H9 (cell line): ENCODE measurements at regions not wholly inside any gene's neighbourhood (a gene's known extent, or its start where the extent isn't known, plus 50 kb on each side); places are given as distances from the start of the nearest gene placed in this dataset.

ENCODE experiments used
- DNase-seq: peaks from one replicate; pipeline ENCODE4 v3.0.0-alpha.2; 2017
- H2AFZ ChIP-seq: one replicate; pipeline ENCODE4 v1.6.1; 2013; ENCODE audit warnings: mild to moderate bottlenecking, low read length, control low read depth, moderate library complexity
- H2AK5ac ChIP-seq: 2 replicates; pipeline ENCODE4 v1.6.1; 2013; ENCODE audit warnings: low read length, control low read depth, mixed read lengths; ENCODE audit not compliant: insufficient read length
- H2BK120ac ChIP-seq: one replicate; pipeline ENCODE4 v1.6.1; 2013; ENCODE audit warnings: low read depth, mild to moderate bottlenecking, low read length, control low read depth, inconsistent platforms; ENCODE audit not compliant: poor library complexity, severe bottlenecking
- H2BK12ac ChIP-seq: 2 replicates; pipeline ENCODE4 v1.6.1; 2013; ENCODE audit warnings: low read length, control low read depth, mixed read lengths, low read depth; ENCODE audit not compliant: insufficient read length
- H2BK15ac ChIP-seq: 2 replicates; pipeline ENCODE4 v1.6.1; 2013; ENCODE audit warnings: low read depth, low read length, control low read depth
- H2BK20ac ChIP-seq: one replicate; pipeline ENCODE4 v1.6.1; 2013; ENCODE audit warnings: low read depth, mild to moderate bottlenecking, low read length, control low read depth, inconsistent platforms; ENCODE audit not compliant: poor library complexity, severe bottlenecking
- H2BK5ac ChIP-seq: 2 replicates; pipeline ENCODE4 v1.6.1; 2013; ENCODE audit warnings: low read length, control low read depth, mixed read lengths; ENCODE audit not compliant: insufficient read length
- H3K14ac ChIP-seq: 2 replicates; pipeline ENCODE4 v1.6.1; 2013; ENCODE audit warnings: low read length, control low read depth; ENCODE audit not compliant: insufficient read depth
- H3K18ac ChIP-seq: 2 replicates; pipeline ENCODE4 v1.6.1; 2013; ENCODE audit warnings: low read depth, mild to moderate bottlenecking, mixed read lengths, low read length, control low read depth; ENCODE audit not compliant: insufficient read length
- H3K23ac ChIP-seq: 2 replicates; pipeline ENCODE4 v1.6.1; 2013; ENCODE audit warnings: low read length, control low read depth, mixed read lengths, low read depth; ENCODE audit not compliant: insufficient read length
- H3K23me2 ChIP-seq: 2 replicates; pipeline ENCODE4 v1.6.1; 2013; ENCODE audit warnings: low read depth, mild to moderate bottlenecking, mixed read lengths, low read length, control low read depth; ENCODE audit not compliant: insufficient read length, poor library complexity, severe bottlenecking
- H3K27ac ChIP-seq: 2 replicates; pipeline ENCODE4 v1.5.1; 2013; ENCODE audit warnings: low read length, control low read depth, mixed read lengths, low read depth; ENCODE audit not compliant: insufficient read length
- H3K27me3 ChIP-seq: 2 replicates; pipeline ENCODE4 v1.6.1; 2013; ENCODE audit warnings: low read length, control low read depth, inconsistent platforms; ENCODE audit not compliant: insufficient read depth
- H3K4ac ChIP-seq: 2 replicates; pipeline ENCODE4 v1.6.1; 2013; ENCODE audit warnings: low read depth, mild to moderate bottlenecking, control low read depth, inconsistent platforms, low read length, moderate library complexity
- H3K4me1 ChIP-seq: 2 replicates; pipeline ENCODE4 v1.6.1; 2013; ENCODE audit warnings: low read length, control low read depth, inconsistent platforms; ENCODE audit not compliant: insufficient read depth
- H3K4me2 ChIP-seq: 2 replicates; pipeline ENCODE4 v1.6.1; 2013; ENCODE audit warnings: low read length, control low read depth, mixed read lengths; ENCODE audit not compliant: insufficient read length, insufficient read depth
- H3K56ac ChIP-seq: 2 replicates; pipeline ENCODE4 v1.6.1; 2013; ENCODE audit warnings: low read depth, mild to moderate bottlenecking, mixed read lengths, low read length, control low read depth; ENCODE audit not compliant: insufficient read length
- H3K79me1 ChIP-seq: 2 replicates; pipeline ENCODE4 v1.6.1; 2013; ENCODE audit warnings: low read depth, mild to moderate bottlenecking, moderate library complexity, low read length, control low read depth, inconsistent platforms; ENCODE audit not compliant: insufficient read depth, poor library complexity, severe bottlenecking
- H3K79me2 ChIP-seq: 2 replicates; pipeline ENCODE4 v1.6.1; 2013; ENCODE audit warnings: low read length, control low read depth, inconsistent platforms; ENCODE audit not compliant: insufficient read depth
- H3K9ac ChIP-seq: 2 replicates; pipeline ENCODE4 v1.6.1; 2013; ENCODE audit warnings: low read length, control low read depth, mixed read lengths; ENCODE audit not compliant: insufficient read length; ENCODE audit errors: extremely low read depth
- H3K9me3 ChIP-seq: one replicate; pipeline ENCODE4 v1.6.1; 2013; ENCODE audit warnings: low read depth, low read length, inconsistent platforms; ENCODE audit not compliant: control insufficient read depth
- H3T11ph ChIP-seq: one replicate; pipeline ENCODE4 v1.6.1; 2013; ENCODE audit warnings: mild to moderate bottlenecking, low read length, control low read depth, inconsistent platforms
- H4K20me1 ChIP-seq: one replicate; pipeline ENCODE4 v1.6.1; 2013; ENCODE audit not compliant: control insufficient read depth, insufficient read length, insufficient read depth
- H4K5ac ChIP-seq: 2 replicates; pipeline ENCODE4 v1.6.1; 2013; ENCODE audit warnings: low read depth, mild to moderate bottlenecking, mixed read lengths, low read length, control low read depth; ENCODE audit not compliant: insufficient read length
- H4K8ac ChIP-seq: replicated peaks from 2 replicates; pipeline ENCODE4 v1.6.1; 2013; ENCODE audit warnings: low read length, control low read depth, mixed read lengths, low read depth; ENCODE audit not compliant: insufficient read length
- H4K91ac ChIP-seq: 2 replicates; pipeline ENCODE4 v1.6.1; 2013; ENCODE audit warnings: low read depth, mild to moderate bottlenecking, moderate library complexity, mixed read lengths, low read length, control low read depth; ENCODE audit not compliant: insufficient read length
- H3K27ac Mint-ChIP-seq, 3 experiments: 2 replicates in 2 of 3; 3 replicates in 1 of 3; pipeline ENCODE4 v1.8.0; 2020 to 2021; ENCODE audit warnings: mixed read lengths in 3 of 3, mild to moderate bottlenecking in 1 of 3, moderate library complexity in 1 of 3
- H3K27me3 Mint-ChIP-seq: 2 replicates; pipeline ENCODE4 v1.8.0; 2021; ENCODE audit warnings: low read depth, mild to moderate bottlenecking, moderate library complexity, mixed read lengths
- H3K36me3 Mint-ChIP-seq, 3 experiments: 2 replicates in 2 of 3; 3 replicates in 1 of 3; pipeline ENCODE4 v1.8.0; 2020 to 2021; ENCODE audit warnings: low read depth in 3 of 3, mixed read lengths in 3 of 3; ENCODE audit not compliant: insufficient read depth in 1 of 3
- H3K4me1 Mint-ChIP-seq, 2 experiments: 2 replicates each; pipeline ENCODE4 v1.8.0; 2020; ENCODE audit warnings: mixed read lengths in 2 of 2
- H3K4me3 Mint-ChIP-seq, 2 experiments: 2 replicates in 1 of 2; 3 replicates in 1 of 2; pipeline ENCODE4 v1.8.0; 2020 to 2021; ENCODE audit warnings: mild to moderate bottlenecking in 2 of 2, mixed read lengths in 2 of 2, moderate library complexity in 1 of 2
- H3K9me3 Mint-ChIP-seq, 2 experiments: 2 replicates in 1 of 2; 3 replicates in 1 of 2; pipeline ENCODE4 v1.8.0; 2020; ENCODE audit warnings: mild to moderate bottlenecking in 2 of 2, mixed read lengths in 2 of 2, moderate library complexity in 1 of 2
- CTCF ChIP-seq: fragments of 200-600 bp; sonication (generic); conservative IDR thresholded peaks from 3 replicates; pipeline ENCODE4 v1.8.0; 2021; ENCODE audit warnings: antibody characterized with exemption, mild to moderate bottlenecking
- WGBS: extraction: QIAGEN DNeasy Blood & Tissue Kit; methylation state at CpG from one replicate; pipeline ENCODE4 v1.1.7; 2013; ENCODE audit warnings: missing lambda C conversion rate, low lambda C conversion rate, mixed read lengths; ENCODE audit not compliant: insufficient read length; ENCODE audit errors: extremely low coverage; 5-methylcytosine and 5-hydroxymethylcytosine counted together

GRCh38 chr5:16321284-16321683 is 141.7 kb upstream of the MARCHF11 start:
- TF ChIP-seq CTCF = no peak
- no peak overlapping the region for H2AFZ ChIP-seq
- H3K4me2 ChIP-seq = no peak overlapping the region
- H3K18ac ChIP-seq = no peak overlapping the region
- no peaks in the 10 kb centered on the region for H3K23me2 ChIP-seq
- no peak overlapping the region for H2AK5ac ChIP-seq
- no peaks in the 10 kb centered on the region for H4K20me1 ChIP-seq
- H3K79me2 ChIP-seq = no peaks in the 10 kb centered on the region
- Mint-ChIP-seq H3K36me3 (no peaks in the 10 kb centered on the region), H3K27ac (no peak overlapping the region), H3K9me3 (no peaks in the 10 kb centered on the region), H3K27me3 (no peaks in the 10 kb centered on the region), H3K4me1 (peaks cover 3 to 4% of the 10 kb centered on the region in 2 experiments; a peak in 2 of 4 replicates), H3K4me3 (no peak overlapping the region)
- no peak overlapping the region for H3T11ph ChIP-seq
- no peak overlapping the region for H3K23ac ChIP-seq
- H3K14ac ChIP-seq = no peak overlapping the region
- no peak overlapping the region for H2BK120ac ChIP-seq
- no peak overlapping the region for H3K27ac ChIP-seq
- no CpG with 5 or more reads among the region's 1 CpG for WGBS
- H3K9ac ChIP-seq = no peak overlapping the region
- H3K56ac ChIP-seq = no peak overlapping the region
- H2BK15ac ChIP-seq = no peak overlapping the region
- H3K79me1 ChIP-seq = no peaks in the 10 kb centered on the region
- no peak overlapping the region for H3K4ac ChIP-seq
- H3K4me1 ChIP-seq = no peaks in the 10 kb centered on the region
- H2BK5ac ChIP-seq = no peak overlapping the region
- DNase-seq = no peak
- no peak overlapping the region for H2BK20ac ChIP-seq
- H4K8ac ChIP-seq = no peak overlapping the region
- no peaks in the 10 kb centered on the region for H3K27me3 ChIP-seq
- H4K91ac ChIP-seq = no peak overlapping the region
- no peaks in the 10 kb centered on the region for H3K9me3 ChIP-seq
- H2BK12ac ChIP-seq = no peak overlapping the region
- no peak overlapping the region for H4K5ac ChIP-seq
